Pancreas (tissue), 10 donors: ENCODE measurements at regions not wholly inside any gene's neighbourhood (a gene's known extent, or its start where the extent isn't known, plus 50 kb on each side); places are given as distances from the start of the nearest gene placed in this dataset.

ENCODE experiments used
- ATAC-seq, 4 donors: fragments of 200-7000 bp; cut with Tn5 transposase; one replicate each; pipeline versions ENCODE4 v1.8.0 to v1.9.1; 2020; ENCODE audit warnings: mild to moderate bottlenecking in 4 of 4, moderate library complexity in 4 of 4
- DNase-seq, 6 donors: peaks; one replicate each; pipeline ENCODE4 v3.0.0-alpha.2; 2020
- FAIRE-seq: peaks from 2 replicates; lab custom pipeline; 2012; peaks lifted over from hg19 to GRCh38; lab: Jason Lieb, UNC
- H3K27ac ChIP-seq, 4 donors: fragments of 200-600 bp; sonication (generic); 1 replicate in 3 of 4; 2 replicates in 1 of 4; pipeline versions ENCODE4 v1.5.0 to v1.8.0; 2020
- H3K27me3 ChIP-seq, 4 donors: fragments of 200-600 bp; one replicate each; pipeline ENCODE4 v1.8.0; 2021
- H3K36me3 ChIP-seq, 3 donors: fragments of 200-600 bp; sonication (generic) in 1 of 3; one replicate each; pipeline versions ENCODE4 v1.5.0 to v1.8.0; 2020 to 2021
- H3K4me1 ChIP-seq, 3 donors: fragments of 200-600 bp; one replicate each; pipeline ENCODE4 v1.8.0; 2021
- H3K4me3 ChIP-seq, 4 donors: fragments of 200-600 bp; sonication (generic) in 2 of 4; one replicate each; pipeline versions ENCODE4 v1.5.0 to v1.8.0; 2020 to 2021
- H3K9me3 ChIP-seq, 4 donors: fragments of 200-600 bp; one replicate each; pipeline ENCODE4 v1.8.0; 2021
- WGBS, 2 donors: extraction: QIAGEN DNeasy Blood & Tissue Kit; methylation state at CpG; one replicate each; pipeline ENCODE4 v1.1.7; 2013; 5-methylcytosine and 5-hydroxymethylcytosine counted together
- intact Hi-C, 3 donors: fragments of 100-400 bp; cut with DNase I; formaldehyde crosslinking; loops; one replicate each; pipeline versions ENCODE4 v1.11.1 to v1.14.2; 2022
- TF ChIP-seq, protein P1 (sequence below), 4 donors: fragments of 200-600 bp; sonication (generic) in 3 of 4; IDR thresholded peaks; one replicate each; pipeline versions ENCODE4 v1.5.0 to v1.8.0; 2021; ENCODE audit warnings: antibody characterized with exemption in 4 of 4
- donor health status: healthy with polysubstance abuse.
- donor health status: DM: no; HTN: no; CAD: no; lungs with moderate emphysema.
- donor health status: DM: no; HTN: no; CAD: no.
- donor health status: control.
- donor health status: control.
- donor health status: Bipolar disorder and iron deficiency.
- donor health status: DM: yes; HTN: yes; CAD: no.
- donor health status: DM: no; HTN: no; CAD: no.
- donor health status: DM: no; HTN: no; CAD: no.
- donor health status: DM: yes; HTN: yes; CAD: no.

DNA sequence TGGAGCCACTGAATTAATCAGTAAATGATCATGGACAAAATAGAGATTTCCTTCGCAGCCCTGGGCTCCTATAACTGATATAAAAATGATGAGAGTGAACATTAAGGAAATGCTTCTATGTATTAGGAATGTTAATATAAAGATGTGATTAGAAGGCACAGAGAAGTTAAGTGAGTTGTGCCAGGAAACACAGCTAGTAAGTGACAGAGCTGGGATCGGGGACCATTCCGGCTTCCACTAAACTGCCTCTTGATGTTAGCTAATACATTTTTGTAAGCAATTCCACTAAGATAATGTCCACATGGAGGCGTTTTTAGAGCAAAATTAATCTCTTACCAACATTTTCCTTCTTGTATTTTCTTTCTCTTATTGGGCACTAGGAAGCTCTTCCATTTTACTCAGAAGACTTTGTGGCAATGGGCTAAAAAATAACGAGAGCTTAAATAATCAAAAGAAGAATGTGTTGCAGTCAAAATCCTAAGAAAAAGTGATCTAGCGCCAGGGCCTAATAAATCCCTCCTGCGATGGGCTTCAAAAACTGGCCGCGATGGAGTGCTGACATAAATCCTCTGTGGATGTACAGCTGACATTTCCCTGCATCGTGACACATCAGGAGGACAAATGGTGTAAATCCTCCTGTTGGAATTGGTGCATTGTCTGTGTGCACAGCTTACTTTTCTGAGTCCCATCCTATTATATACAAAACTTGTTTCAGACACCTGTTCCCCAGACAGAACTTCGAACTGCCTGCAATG lies 326.1 kb upstream of the MAF start:
- H3K36me3 ChIP-seq = no peaks in the 10 kb centered on the region
- H3K9me3 ChIP-seq = no peaks in the 10 kb centered on the region
- no peak overlapping the region for H3K4me3 ChIP-seq
- FAIRE-seq (no peak), DNase-seq (no peak), ATAC-seq (no peak)
- H3K27ac ChIP-seq = no peak overlapping the region
- no peaks in the 10 kb centered on the region for H3K4me1 ChIP-seq
- WGBS, 2 donors = 74 to 83% methylated on average over 11 of the region's 11 CpGs
- peaks cover 0 to 3% (median 0%) of the 10 kb centered on the region in 4 donors for H3K27me3 ChIP-seq
- TF ChIP-seq, protein P1, sequence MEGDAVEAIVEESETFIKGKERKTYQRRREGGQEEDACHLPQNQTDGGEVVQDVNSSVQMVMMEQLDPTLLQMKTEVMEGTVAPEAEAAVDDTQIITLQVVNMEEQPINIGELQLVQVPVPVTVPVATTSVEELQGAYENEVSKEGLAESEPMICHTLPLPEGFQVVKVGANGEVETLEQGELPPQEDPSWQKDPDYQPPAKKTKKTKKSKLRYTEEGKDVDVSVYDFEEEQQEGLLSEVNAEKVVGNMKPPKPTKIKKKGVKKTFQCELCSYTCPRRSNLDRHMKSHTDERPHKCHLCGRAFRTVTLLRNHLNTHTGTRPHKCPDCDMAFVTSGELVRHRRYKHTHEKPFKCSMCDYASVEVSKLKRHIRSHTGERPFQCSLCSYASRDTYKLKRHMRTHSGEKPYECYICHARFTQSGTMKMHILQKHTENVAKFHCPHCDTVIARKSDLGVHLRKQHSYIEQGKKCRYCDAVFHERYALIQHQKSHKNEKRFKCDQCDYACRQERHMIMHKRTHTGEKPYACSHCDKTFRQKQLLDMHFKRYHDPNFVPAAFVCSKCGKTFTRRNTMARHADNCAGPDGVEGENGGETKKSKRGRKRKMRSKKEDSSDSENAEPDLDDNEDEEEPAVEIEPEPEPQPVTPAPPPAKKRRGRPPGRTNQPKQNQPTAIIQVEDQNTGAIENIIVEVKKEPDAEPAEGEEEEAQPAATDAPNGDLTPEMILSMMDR (IDR thresholded peaks at IDR 0.05) = no peak
- intact Hi-C loops = no loop called here

DNA sequence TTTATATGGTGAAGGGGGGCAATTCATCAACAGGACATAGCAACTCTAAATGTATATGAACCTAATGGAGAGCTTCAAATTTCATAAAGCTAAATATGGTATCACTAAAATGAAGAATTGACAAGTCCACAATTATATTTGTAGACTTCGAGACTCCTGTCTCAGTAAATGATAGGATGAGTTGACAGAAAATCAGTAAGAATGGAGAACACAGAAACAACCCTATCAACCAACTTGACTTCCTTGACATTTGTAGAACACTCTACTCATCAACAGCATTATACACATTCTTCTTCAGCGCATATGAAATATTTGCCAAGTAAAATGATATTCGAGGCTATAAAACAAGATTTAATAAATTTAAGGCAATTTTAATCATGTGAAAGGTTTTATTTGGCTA lies 322.9 kb upstream of the MAF start:
- TF ChIP-seq, protein P1 (IDR thresholded peaks at IDR 0.05) = no peak
- WGBS, 2 donors = 65 to 69% methylated on average over 3 of the region's 3 CpGs
- Histone ChIP-seq H3K9me3 (no peaks in the 10 kb centered on the region), H3K36me3 (no peaks in the 10 kb centered on the region), H3K27me3 (peaks cover 0 to 3% (median 0%) of the 10 kb centered on the region in 4 donors), H3K27ac (no peak overlapping the region), H3K4me3 (no peak overlapping the region), H3K4me1 (no peaks in the 10 kb centered on the region)
- no peak for DNase-seq
- ATAC-seq = no peak
- intact Hi-C loops = no loop called here
- no peak for FAIRE-seq

DNA sequence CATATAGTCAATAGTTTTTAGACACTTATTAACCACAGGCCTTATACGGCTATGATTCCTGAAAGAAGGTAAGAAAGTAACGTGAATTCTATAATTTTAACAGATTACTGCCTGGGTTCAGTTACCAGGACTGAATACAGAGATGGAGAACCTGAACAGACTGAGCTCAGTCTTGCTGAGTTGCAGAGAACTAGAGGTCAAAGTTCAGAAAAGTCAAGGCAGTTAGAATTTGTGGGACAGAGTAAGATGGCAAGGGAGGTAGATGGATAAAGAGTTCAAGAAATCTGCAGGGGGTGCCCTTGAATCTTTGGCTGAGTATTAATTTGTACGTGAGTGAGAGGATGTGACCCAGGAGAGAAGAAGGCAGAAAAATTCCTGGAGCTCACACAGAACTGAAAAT lies 320.1 kb upstream of the MAF start:
- H3K27ac ChIP-seq = no peak overlapping the region
- no peak overlapping the region for H3K4me3 ChIP-seq
- H3K36me3 ChIP-seq = no peaks in the 10 kb centered on the region
- peaks cover 0 to 3% (median 0%) of the 10 kb centered on the region in 4 donors for H3K27me3 ChIP-seq
- intact Hi-C loops = no loop called here
- 92 to 94% methylated on average over 3 of the region's 3 CpGs for whole genome bisulfite sequencing, 2 donors
- ATAC-seq = no peak
- H3K9me3 ChIP-seq = no peaks in the 10 kb centered on the region
- TF ChIP-seq, protein P1 (IDR thresholded peaks at IDR 0.05) = no peak
- DNase-seq = no peak
- FAIRE-seq = no peak
- H3K4me1 ChIP-seq = no peaks in the 10 kb centered on the region

- 83 to 88% methylated on average over 3 of the region's 3 CpGs for WGBS, 2 donors
- TF ChIP-seq, protein P1 (IDR thresholded peaks at IDR 0.05) = no peak
- peaks cover 0 to 3% (median 0%) of the 10 kb centered on the region in 4 donors for H3K27me3 ChIP-seq
- FAIRE-seq (no peak), ATAC-seq (no peak), DNase-seq (no peak)
- no peaks in the 10 kb centered on the region for H3K9me3 ChIP-seq
- no peaks in the 10 kb centered on the region for H3K36me3 ChIP-seq
- no peak overlapping the region for H3K4me3 ChIP-seq
- no peak overlapping the region for H3K27ac ChIP-seq
- H3K4me1 ChIP-seq = no peaks in the 10 kb centered on the region
- intact Hi-C loops = no loop called here
These were observed 318.4 kb upstream of the MAF start for GRCh38 chr16:79918916-79919315.

- H3K36me3 ChIP-seq = no peaks in the 10 kb centered on the region
- DNase-seq (no peak), ATAC-seq (no peak), FAIRE-seq (no peak)
- intact Hi-C loops = no loop called here
- no peaks in the 10 kb centered on the region for H3K27me3 ChIP-seq
- TF ChIP-seq, protein P1 (IDR thresholded peaks at IDR 0.05) = no peak
- H3K27ac ChIP-seq = no peak overlapping the region
- H3K9me3 ChIP-seq = no peaks in the 10 kb centered on the region
- no peak overlapping the region for H3K4me3 ChIP-seq
- no peaks in the 10 kb centered on the region for H3K4me1 ChIP-seq
These were observed 315.2 kb upstream of the MAF start for GRCh38 chr16:79915761-79916160.
